IMR-90 (cell line): ENCODE measurements at regions not wholly inside any gene's neighbourhood (a gene's known extent, or its start where the extent isn't known, plus 50 kb on each side); places are given as distances from the start of the nearest gene placed in this dataset.

Source experiments
- ATAC-seq: fragments of 200-7000 bp; cut with Tn5 transposase; 2 replicates; pipeline ENCODE4 v1.9.1; 2020; ENCODE audit warnings: low read depth, mild to moderate bottlenecking, moderate library complexity
- BruUV-seq: library from RNA; stranded (reverse); fragments of 400-500 nt; replicated peaks from 2 replicates; lab custom pipeline; 2021; lab: Mats Ljungman, UMichigan
- CTCF ChIA-PET: fragments of 300-600 bp; formaldehyde crosslinking; extraction: SDS; loops from one replicate; lab custom pipeline; 2021; ENCODE audit warnings: antibody characterized with exemption; lab: Yijun Ruan, JAX
- POLR2A ChIA-PET: fragments of 300-600 bp; sonication (Branson Sonifier 250); formaldehyde crosslinking; loops from one replicate; lab custom pipeline; 2022; ENCODE audit warnings: antibody characterized with exemption; ENCODE audit not compliant: unreplicated experiment; lab: Charles Lee
- DNase-seq: peaks from one replicate; pipeline ENCODE4 v3.0.0; 2013
- H2AFZ ChIP-seq: replicated peaks from 2 replicates; pipeline ENCODE3; 2013; ENCODE audit warnings: low read length, mild to moderate bottlenecking; ENCODE audit not compliant: poor library complexity
- H2AK5ac ChIP-seq: 2 replicates; pipeline ENCODE4 v1.6.1; 2013; ENCODE audit warnings: low read depth, low read length, inconsistent platforms
- H2AK9ac ChIP-seq: replicated peaks from 2 replicates; pipeline ENCODE3; 2013; ENCODE audit warnings: mild to moderate bottlenecking, low read depth, low read length, moderate library complexity; ENCODE audit not compliant: poor library complexity
- H2BK120ac ChIP-seq: 2 replicates; pipeline ENCODE4 v1.6.1; 2013; ENCODE audit warnings: low read depth, low read length, inconsistent platforms
- H2BK15ac ChIP-seq: 3 replicates; pipeline ENCODE4 v1.6.1; 2013; ENCODE audit warnings: low read depth, low read length, inconsistent platforms
- H2BK20ac ChIP-seq: 2 replicates; pipeline ENCODE4 v1.6.1; 2013; ENCODE audit warnings: low read depth, mild to moderate bottlenecking, inconsistent platforms, low read length, moderate library complexity
- H2BK5ac ChIP-seq: 2 replicates; pipeline ENCODE4 v1.6.1; 2013; ENCODE audit warnings: mild to moderate bottlenecking, low read depth, low read length, inconsistent platforms; ENCODE audit not compliant: poor library complexity, severe bottlenecking
- H3K14ac ChIP-seq: replicated peaks from 2 replicates; pipeline ENCODE4 v1.6.1; 2013; ENCODE audit warnings: low read depth, low read length, inconsistent platforms
- H3K18ac ChIP-seq: 2 replicates; pipeline ENCODE4 v1.6.1; 2013; ENCODE audit warnings: low read depth, low read length, control low read depth
- H3K23ac ChIP-seq: 2 replicates; pipeline ENCODE4 v1.6.1; 2013; ENCODE audit warnings: low read depth, low read length, inconsistent platforms
- H3K27ac ChIP-seq: 2 replicates; pipeline ENCODE4 v1.5.1; 2013; ENCODE audit warnings: mild to moderate bottlenecking, control low read depth, low read length; ENCODE audit not compliant: insufficient read depth
- H3K27me3 ChIP-seq: 2 replicates; pipeline ENCODE4 v1.6.1; 2013; ENCODE audit warnings: low read length; ENCODE audit not compliant: control insufficient read depth, insufficient read depth
- H3K36me3 ChIP-seq: 2 replicates; pipeline ENCODE4 v1.6.1; 2013; ENCODE audit warnings: low read length, mixed read lengths; ENCODE audit not compliant: control insufficient read depth, insufficient read depth
- H3K4ac ChIP-seq: 2 replicates; pipeline ENCODE4 v1.6.1; 2013; ENCODE audit warnings: low read depth, low read length, inconsistent platforms
- H3K4me1 ChIP-seq: 2 replicates; pipeline ENCODE4 v1.6.1; 2013; ENCODE audit warnings: low read length, mixed read lengths; ENCODE audit not compliant: control insufficient read depth, insufficient read depth
- H3K4me2 ChIP-seq: 2 replicates; pipeline ENCODE4 v1.6.1; 2013; ENCODE audit warnings: low read depth, mild to moderate bottlenecking, control low read depth, low read length, moderate library complexity
- H3K4me3 ChIP-seq: 2 replicates; pipeline ENCODE4 v1.5.1; 2013; ENCODE audit warnings: low read depth, mild to moderate bottlenecking, control low read depth, low read length, moderate library complexity; ENCODE audit not compliant: insufficient read depth
- H3K56ac ChIP-seq: 2 replicates; pipeline ENCODE4 v1.6.1; 2013; ENCODE audit warnings: low read length, inconsistent platforms; ENCODE audit not compliant: insufficient read depth; ENCODE audit errors: extremely low read depth
- H3K79me1 ChIP-seq, 2 experiments: 2 replicates each; pipeline ENCODE4 v1.6.1; 2013; ENCODE audit warnings: low read length in 2 of 2, inconsistent platforms in 1 of 2, low read depth in 1 of 2
- H3K9ac ChIP-seq: 2 replicates; pipeline ENCODE4 v1.6.1; 2013; ENCODE audit warnings: low read depth, low read length, control low read depth
- H3K9me1 ChIP-seq: 2 replicates; pipeline ENCODE4 v1.6.1; 2013; ENCODE audit warnings: low read length, inconsistent platforms; ENCODE audit not compliant: insufficient read depth
- H3K9me3 ChIP-seq: 2 replicates; pipeline ENCODE4 v1.6.1; 2013; ENCODE audit warnings: low read length; ENCODE audit not compliant: control insufficient read depth, insufficient read depth
- H4K20me1 ChIP-seq: 2 replicates; pipeline ENCODE4 v1.6.1; 2013; ENCODE audit warnings: low read length, inconsistent platforms; ENCODE audit not compliant: insufficient read depth
- H4K5ac ChIP-seq: 2 replicates; pipeline ENCODE4 v1.6.1; 2013; ENCODE audit warnings: mild to moderate bottlenecking, low read depth, low read length, control low read depth
- H4K8ac ChIP-seq, 2 experiments: 2 replicates each; pipeline ENCODE4 v1.6.1; 2013; ENCODE audit warnings: low read depth in 2 of 2, low read length in 2 of 2, control low read depth in 1 of 2, inconsistent platforms in 1 of 2
- H4K91ac ChIP-seq: 2 replicates; pipeline ENCODE4 v1.6.1; 2013; ENCODE audit warnings: low read depth, low read length, inconsistent platforms; ENCODE audit not compliant: insufficient read depth
- CEBPB ChIP-seq: IDR thresholded peaks from 2 replicates; pipeline ENCODE4 v1.6.1; 2012; ENCODE audit warnings: low read depth, low read length, improper control_type of control experiment
- MAZ ChIP-seq: IDR thresholded peaks from 2 replicates; pipeline ENCODE4 v1.6.1; 2012; ENCODE audit warnings: low read depth, mild to moderate bottlenecking, low read length, improper control_type of control experiment, moderate library complexity, borderline replicate concordance
- MXI1 ChIP-seq: IDR thresholded peaks from 2 replicates; pipeline ENCODE4 v1.6.1; 2012; ENCODE audit warnings: low read depth, mild to moderate bottlenecking, low read length, moderate library complexity, borderline replicate concordance
- NFE2L2 ChIP-seq: fragments of 150-350 bp; IDR thresholded peaks from 2 replicates; pipeline ENCODE4 v1.6.1; 2016; ENCODE audit warnings: low read depth, mild to moderate bottlenecking, low read length
- RCOR1 ChIP-seq: IDR thresholded peaks from 2 replicates; pipeline ENCODE4 v1.6.1; 2012; ENCODE audit warnings: mild to moderate bottlenecking, low read length, improper control_type of control experiment; ENCODE audit not compliant: insufficient replicate concordance
- SMC3 ChIP-seq: fragments of 150-350 bp; IDR thresholded peaks from 2 replicates; pipeline ENCODE4 v1.6.1; 2016; ENCODE audit warnings: low read depth, mild to moderate bottlenecking, antibody characterized with exemption, low read length, moderate library complexity
- WGBS, 2 experiments: methylation state at CpG; one replicate each; pipeline versions ENCODE4 v1.1.5 to v1.1.7; 2013; ENCODE audit warnings: missing lambda C conversion rate in 2 of 2; ENCODE audit not compliant: insufficient read length in 1 of 2; ENCODE audit errors: extremely low coverage in 2 of 2; 5-methylcytosine and 5-hydroxymethylcytosine counted together
- dilution Hi-C: fragments of 300-500 bp; cut with HindIII; formaldehyde crosslinking; loops from one replicate; pipeline ENCODE4 v1.14.3; 2018; ENCODE audit warnings: low sequenced_read_pairs; ENCODE audit not compliant: unreplicated experiment
- in situ Hi-C: fragments of 300-500 bp; cut with MboI; formaldehyde crosslinking; loops from 3 replicates; pipeline ENCODE4 v1.14.3; 2019; ENCODE audit warnings: low sequenced_read_pairs, inconsistent platforms, mixed read lengths
- intact Hi-C: fragments of 100-400 bp; cut with micrococcal nuclease; formaldehyde crosslinking; loops from 2 replicates; pipeline ENCODE4 v1.10.0; 2022

DNA sequence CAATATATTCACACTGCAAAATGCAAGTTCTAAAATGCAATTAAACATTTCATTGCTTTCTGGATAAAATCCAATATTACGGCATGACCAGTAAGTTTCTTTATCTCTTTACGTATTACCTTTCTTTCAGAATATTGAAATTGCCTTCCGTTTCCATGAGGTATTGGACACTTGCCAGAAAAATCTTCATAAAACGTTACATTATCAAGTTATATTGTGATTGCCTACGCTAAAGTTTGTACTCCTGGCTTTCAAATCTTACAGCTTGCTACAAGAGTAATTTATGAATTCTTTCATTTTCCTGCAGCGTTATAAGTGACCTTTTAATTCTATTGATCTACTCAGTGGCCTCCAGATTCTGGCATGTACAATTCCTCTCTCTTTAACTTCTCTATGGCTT, 1349.3 kb downstream of the OTOL1 start:
- Histone ChIP-seq H3K27ac (no peak overlapping the region), H3K9me1 (no peaks in the 10 kb centered on the region), H4K91ac (no peak overlapping the region), H3K79me1 (no peaks in the 10 kb centered on the region), H3K4me2 (no peak overlapping the region), H3K36me3 (no peaks in the 10 kb centered on the region), H2AK5ac (no peak overlapping the region), H3K23ac (no peak overlapping the region), H3K9me3 (no peaks in the 10 kb centered on the region), H3K18ac (no peak overlapping the region), H2BK15ac (no peak overlapping the region), H4K20me1 (no peaks in the 10 kb centered on the region), H2BK20ac (no peak overlapping the region), H3K4ac (no peak overlapping the region), H3K56ac (no peak overlapping the region), H3K4me3 (no peak overlapping the region), H3K14ac (no peak overlapping the region), H2AFZ (no peak overlapping the region), H3K27me3 (no peaks in the 10 kb centered on the region), H2BK120ac (no peak overlapping the region), H3K4me1 (no peaks in the 10 kb centered on the region), H2BK5ac (no peak overlapping the region), H4K8ac (no peak overlapping the region), H4K5ac (no peak overlapping the region), H2AK9ac (no peak overlapping the region), H3K9ac (no peak overlapping the region)
- DNase-seq = no peak
- CTCF ChIA-PET = no interaction called here
- WGBS, 2 experiments = no CpG with 5 or more reads among the region's 6 CpGs
- in situ Hi-C loops (no loop called here), intact Hi-C loops (no loop called here), dilution Hi-C loops (no loop called here)
- POLR2A ChIA-PET = no interaction called here
- TF ChIP-seq NFE2L2 (no peak), CEBPB (no peak), MXI1 (no peak), MAZ (no peak), SMC3 (no peak), RCOR1 (no peak)
- no peak for ATAC-seq
- BruUV-seq = no TSS peak
